ENCODE measurements at regions not wholly inside any gene's neighbourhood (a gene's known extent, or its start where the extent isn't known, plus 50 kb on each side); places are given as distances from the start of the nearest gene placed in this dataset.

DNA sequence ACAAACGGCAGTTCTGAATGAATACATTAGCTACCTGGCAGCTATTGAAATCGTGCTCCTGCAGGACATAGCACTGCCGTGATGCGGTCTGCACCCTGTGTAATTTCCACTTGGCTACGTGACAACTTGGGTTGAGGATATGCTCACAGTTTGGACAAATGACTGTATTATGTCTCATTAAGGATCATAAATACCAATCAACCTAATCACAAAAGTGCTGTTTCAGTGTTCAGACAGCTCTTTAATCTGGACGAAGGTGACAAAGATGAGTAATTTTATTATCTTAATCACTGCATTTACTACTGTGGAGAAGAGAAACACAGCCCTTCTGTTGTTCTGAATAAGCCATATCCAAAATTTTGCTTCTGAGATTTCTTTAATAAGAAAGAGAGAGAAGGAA lies 210.8 kb upstream of the PFKP start:
- TF ChIP-seq, protein P1, sequence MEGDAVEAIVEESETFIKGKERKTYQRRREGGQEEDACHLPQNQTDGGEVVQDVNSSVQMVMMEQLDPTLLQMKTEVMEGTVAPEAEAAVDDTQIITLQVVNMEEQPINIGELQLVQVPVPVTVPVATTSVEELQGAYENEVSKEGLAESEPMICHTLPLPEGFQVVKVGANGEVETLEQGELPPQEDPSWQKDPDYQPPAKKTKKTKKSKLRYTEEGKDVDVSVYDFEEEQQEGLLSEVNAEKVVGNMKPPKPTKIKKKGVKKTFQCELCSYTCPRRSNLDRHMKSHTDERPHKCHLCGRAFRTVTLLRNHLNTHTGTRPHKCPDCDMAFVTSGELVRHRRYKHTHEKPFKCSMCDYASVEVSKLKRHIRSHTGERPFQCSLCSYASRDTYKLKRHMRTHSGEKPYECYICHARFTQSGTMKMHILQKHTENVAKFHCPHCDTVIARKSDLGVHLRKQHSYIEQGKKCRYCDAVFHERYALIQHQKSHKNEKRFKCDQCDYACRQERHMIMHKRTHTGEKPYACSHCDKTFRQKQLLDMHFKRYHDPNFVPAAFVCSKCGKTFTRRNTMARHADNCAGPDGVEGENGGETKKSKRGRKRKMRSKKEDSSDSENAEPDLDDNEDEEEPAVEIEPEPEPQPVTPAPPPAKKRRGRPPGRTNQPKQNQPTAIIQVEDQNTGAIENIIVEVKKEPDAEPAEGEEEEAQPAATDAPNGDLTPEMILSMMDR (IDR thresholded peaks at IDR 0.05; ENCODE audit: borderline replicate concordance, extremely low read depth, low read length, poor library complexity, severe bottlenecking): no peak
- no peak for TF ChIP-seq EZH2 (IDR thresholded peaks at IDR 0.05; ENCODE audit: borderline replicate concordance, low read depth, low read length, severe bottlenecking)

Data from DND-41 (cell line).